ENCODE measurements at regions not wholly inside any gene's neighbourhood (a gene's known extent, or its start where the extent isn't known, plus 50 kb on each side); places are given as distances from the start of the nearest gene placed in this dataset.

- TF ChIP-seq ZNF609 (CRISPR knock-in tag; IDR thresholded peaks at IDR 0.05; ENCODE audit: borderline replicate concordance) (no peak), BCL3 (CRISPR knock-in tag; IDR thresholded peaks at IDR 0.05) (no peak), ZNF280B (CRISPR knock-in tag; IDR thresholded peaks at IDR 0.05; ENCODE audit: borderline replicate concordance) (no peak)
Measured at GRCh38 chr16:5496013-5496412, 398.4 kb upstream of the EEF2KMT start (continued).

- ChIA-PET CTCF (ENCODE audit: low intra/inter-chr PET ratio, low total read pairs) (interaction anchor here (0.8 to 1.4 kb wide), 3 partner anchors 250 to 434 kb away, joined by 4 read pairs; no protein-coding TSS in a partner anchor), POLR2A (no interaction called here)
- intact Hi-C loops (cut with micrococcal nuclease; ENCODE audit: unreplicated experiment) = loop anchor here (2.0 kb wide), 1 partner anchor 254 kb away; no protein-coding TSS in a partner anchor
- H3K27ac ChIP-seq (ENCODE audit: extremely low read length, insufficient read depth, low read length) = no peak overlapping the region
- no peaks in the 10 kb centered on the region for H4K20me1 ChIP-seq (ENCODE audit: insufficient read depth, low read length)
- no peaks in the 10 kb centered on the region for H3K4me1 ChIP-seq (ENCODE audit: insufficient read depth, low read length)
- no peaks in the 10 kb centered on the region for H3K36me3 ChIP-seq (replicated peaks in 1 of 2; ENCODE audit: control insufficient read depth in 1 of 2, insufficient read depth in 2 of 2, low read length in 2 of 2)
- H3K79me2 ChIP-seq (ENCODE audit: insufficient read depth, low read length) = no peaks in the 10 kb centered on the region
- in situ Hi-C loops (cut with HindIII; ENCODE audit: extremely low pct_ligation_motif_present, low pct_unique_long_range_greater_than_20kb) = loop anchor here (5.0 kb wide), 1 partner anchor 253 kb away; no protein-coding TSS in a partner anchor
- H2AFZ ChIP-seq (ENCODE audit: low read length) = no peak overlapping the region
- no peak overlapping the region for H3K4me3 ChIP-seq (replicated peaks in 1 of 3; ENCODE audit: insufficient read depth in 1 of 3, low read depth in 2 of 3, low read length in 3 of 3)
- FAIRE-seq (peak; percentile 68), DNase-seq (ENCODE audit: low spot score) (peak; percentile 43), ATAC-seq (peak; percentile 71)
- H3K4me2 ChIP-seq (ENCODE audit: low read depth, low read length) = no peak overlapping the region
- H3K9ac ChIP-seq (ENCODE audit: insufficient read depth, low read depth, low read length) = no peak overlapping the region
- H3K27me3 ChIP-seq (ENCODE audit: control insufficient read depth in 1 of 2, insufficient read depth in 2 of 2, low read length in 2 of 2) = peaks cover 0 to 3% of the 10 kb centered on the region in 2 experiments; a peak in 1 of 5 replicates
- H3K9me3 ChIP-seq (ENCODE audit: low read length) = no peaks in the 10 kb centered on the region
- no TSS peak for BruUV-seq (replicated peaks)
- WGBS (ENCODE audit: low lambda C conversion rate) = 21% methylated on average over 18 of the region's 18 CpGs
- TF ChIP-seq STAG1 (CRISPR knock-in tag; IDR thresholded peaks at IDR 0.05) (peak; percentile 83), ZNF773 (CRISPR knock-in tag; IDR thresholded peaks at IDR 0.05; ENCODE audit: borderline replicate concordance) (no peak), GABPB1 (CRISPR knock-in tag; IDR thresholded peaks at IDR 0.05) (peak; percentile 40; the same call in 1 of the 2 replicates), XRCC5 (optimal IDR thresholded peaks at IDR 0.05; ENCODE audit: low read length) (peak; percentile 79), SMC3 (IDR thresholded peaks at IDR 0.05; ENCODE audit: low read length) (peak; percentile 41; the same call in 1 of the 2 replicates), RAD21 (CRISPR knock-in tag; IDR thresholded peaks at IDR 0.05) (peak; percentile 74), KDM2A (CRISPR knock-in tag; IDR thresholded peaks at IDR 0.05; ENCODE audit: borderline replicate concordance, low read depth) (0 out of 2 replicates have a peak, but pooled peaks have one; percentile 36), ZNF768 (CRISPR knock-in tag; IDR thresholded peaks at IDR 0.05) (peak; percentile 19; the same call in 1 of the 2 replicates), ZNF572 (CRISPR knock-in tag; IDR thresholded peaks at IDR 0.05) (no peak), JDP2 (CRISPR knock-in tag; IDR thresholded peaks at IDR 0.05; ENCODE audit: borderline replicate concordance) (no peak), CTCF (CRISPR knock-in tag; IDR thresholded peaks at IDR 0.05) (peak; percentile 88)
Measured at GRCh38 chr16:5490499-5490898, 392.9 kb upstream of the EEF2KMT start.

Data from HepG2 (cell line).